Epithelial cell of prostate (primary cell): ENCODE measurements at regions not wholly inside any gene's neighbourhood (a gene's known extent, or its start where the extent isn't known, plus 50 kb on each side); places are given as distances from the start of the nearest gene placed in this dataset.

Experiments
- DNase-seq: peaks from one replicate; pipeline ENCODE4 v3.0.0-alpha.2; 2011; ENCODE audit warnings: low read depth, low spot score
- H3K27ac ChIP-seq: fragments of 450-650 bp; 2 replicates; pipeline ENCODE4 v1.5.1; 2017; ENCODE audit warnings: mild to moderate bottlenecking

- DNase-seq, result no peak
- H3K27ac ChIP-seq, result no peak overlapping the region
These were observed 262.0 kb downstream of the HAUS1 start for GRCh38 chr18:46366201-46366600.

GRCh38 chr18:46366751-46367376 lies 262.7 kb downstream of the HAUS1 start:
- no peak for DNase-seq
- no peak overlapping the region for H3K27ac ChIP-seq

GRCh38 chr18:46369323-46369722 lies 265.1 kb downstream of the HAUS1 start:
- DNase-seq, result no peak
- H3K27ac ChIP-seq, result no peak overlapping the region

GRCh38 chr18:46370898-46371297 lies 266.7 kb downstream of the HAUS1 start:
- no peak for DNase-seq
- no peak overlapping the region for H3K27ac ChIP-seq

GRCh38 chr18:46372670-46373069 lies 268.5 kb downstream of the HAUS1 start:
- no peak for DNase-seq
- H3K27ac ChIP-seq, result no peak overlapping the region

GRCh38 chr18:46373131-46373530 lies 268.9 kb downstream of the HAUS1 start:
- no peak overlapping the region for H3K27ac ChIP-seq
- DNase-seq, result no peak

- DNase-seq, result no peak
- no peak overlapping the region for H3K27ac ChIP-seq
These were observed 269.6 kb downstream of the HAUS1 start for GRCh38 chr18:46373791-46374190.

DNA sequence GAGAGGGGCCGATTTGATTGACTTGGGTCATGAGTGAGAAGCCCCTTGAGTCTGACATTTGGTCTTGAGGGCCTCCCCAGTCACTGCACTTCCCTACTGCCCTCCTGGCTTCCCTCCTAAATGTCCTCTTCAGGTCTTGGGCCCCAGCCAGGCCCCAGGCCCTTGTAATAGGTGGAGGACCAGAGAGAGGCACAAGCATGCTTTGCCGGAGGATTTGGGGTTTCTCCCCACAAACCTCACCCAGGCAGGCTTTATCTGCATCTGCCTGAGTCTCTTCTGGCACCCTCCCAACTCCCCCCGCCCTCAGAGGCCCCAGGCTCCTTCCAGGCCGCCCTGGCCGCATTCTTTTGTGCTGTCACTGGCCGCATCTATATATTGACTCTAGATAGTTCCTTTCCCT lies 270.7 kb downstream of the HAUS1 start:
- no peak overlapping the region for H3K27ac ChIP-seq

DNA sequence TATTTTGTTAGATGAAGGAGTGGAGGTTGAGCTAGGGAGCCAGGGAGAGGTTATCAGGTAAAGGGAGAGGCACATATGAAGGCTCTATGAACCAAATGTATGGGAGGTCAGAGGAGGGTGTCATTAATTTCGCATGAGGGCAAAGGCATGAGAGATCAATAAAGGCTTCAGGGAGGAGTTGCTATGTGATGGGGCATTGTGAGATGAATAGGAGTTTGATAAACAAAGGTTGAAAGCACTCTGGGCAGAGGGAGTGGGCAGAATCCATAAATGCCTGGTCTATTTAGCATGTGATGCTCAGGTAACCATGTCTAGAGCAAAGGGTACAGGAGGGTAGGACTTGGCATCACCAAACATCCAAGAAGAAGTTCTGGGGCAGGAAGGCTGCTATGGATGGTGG lies 273.4 kb downstream of the HAUS1 start:
- DNase-seq, result no peak
- H3K27ac ChIP-seq, result no peak overlapping the region

More for the DNA sequence above, 270.7 kb downstream of the HAUS1 start:
- no peak for DNase-seq

DNA sequence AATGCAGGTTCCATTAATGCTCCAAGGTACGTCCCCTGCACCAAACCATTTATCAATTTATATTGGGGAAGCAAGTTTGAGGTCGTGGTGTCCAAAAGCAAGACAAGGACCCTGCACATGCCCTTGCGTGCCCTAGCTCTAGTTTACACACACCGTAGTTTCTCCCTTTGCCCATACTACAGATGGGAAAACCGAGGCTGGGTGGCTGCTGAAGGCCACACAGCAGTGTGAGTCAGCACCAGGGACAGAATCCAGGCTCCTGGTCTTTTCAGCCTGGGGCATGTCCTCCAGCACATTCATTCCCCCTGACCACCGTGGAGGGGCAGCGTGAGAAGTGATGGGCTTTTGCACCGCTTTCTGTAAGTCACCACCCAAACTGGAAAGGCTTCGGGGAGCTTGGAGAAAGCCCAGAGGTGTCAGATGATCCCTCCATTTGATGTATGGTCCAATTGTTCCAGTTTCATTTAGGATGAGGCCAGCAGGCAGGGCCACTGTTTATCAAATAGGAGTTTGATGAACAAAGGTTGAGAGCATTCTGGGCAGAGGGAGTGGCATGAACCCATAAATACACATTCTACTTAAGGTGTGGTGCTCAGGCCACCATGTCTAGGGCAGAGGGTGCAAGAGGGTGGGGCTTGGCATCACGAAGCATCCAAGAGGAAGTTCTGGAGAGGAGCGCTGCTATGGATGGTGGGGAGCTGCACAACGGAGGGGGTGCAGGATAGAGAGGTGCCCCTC lies 274.1 kb downstream of the HAUS1 start:
- no peak for DNase-seq
- H3K27ac ChIP-seq, result no peak overlapping the region

DNA sequence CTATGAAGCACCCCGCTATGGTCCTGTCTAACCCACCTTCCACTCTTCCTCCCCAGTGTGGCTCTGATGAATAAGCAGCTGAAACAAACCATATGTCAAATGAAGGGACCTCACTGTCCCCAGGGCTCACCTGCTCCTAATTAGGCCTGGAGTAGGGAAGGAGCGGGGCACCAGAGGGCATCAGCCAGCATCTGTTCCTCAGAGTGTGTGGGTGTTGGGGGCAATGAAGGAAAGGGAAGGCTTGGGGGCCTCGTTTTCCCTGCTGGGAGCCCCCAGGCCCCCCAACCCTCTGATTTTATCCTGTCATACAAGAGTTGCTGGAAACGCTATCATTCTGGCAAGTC lies 274.7 kb downstream of the HAUS1 start:
- no peak for DNase-seq
- no peak overlapping the region for H3K27ac ChIP-seq

DNA sequence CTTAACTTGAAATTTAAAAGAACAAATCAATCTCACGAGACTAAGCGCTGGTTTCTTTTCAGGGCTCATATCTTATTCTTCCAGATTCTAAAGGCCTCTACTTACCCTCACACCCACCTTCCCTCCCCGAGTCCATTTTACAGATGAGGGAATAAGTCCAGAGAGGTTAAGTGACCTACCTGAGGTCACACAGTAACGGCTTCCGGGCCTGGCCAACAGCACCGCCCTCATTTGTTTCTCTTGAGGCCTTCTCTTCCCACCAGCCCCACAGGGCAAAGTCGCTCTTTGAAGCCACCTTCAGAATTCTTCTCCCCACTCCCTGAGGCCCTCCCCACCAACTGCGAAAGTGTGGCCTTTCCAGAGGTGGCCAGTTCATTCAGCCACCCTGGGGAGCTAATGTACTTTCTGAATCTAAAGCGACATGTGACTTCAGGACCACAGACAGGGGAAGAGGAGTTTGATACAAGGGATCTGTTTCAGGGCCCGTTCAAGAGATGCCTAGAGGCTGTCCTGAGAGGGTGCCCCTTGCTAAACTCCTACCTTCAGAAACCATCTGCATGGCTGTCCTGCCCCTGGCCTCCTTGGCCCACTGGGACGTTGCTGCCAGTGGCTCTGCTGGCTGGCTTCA lies 275.3 kb downstream of the HAUS1 start:
- no peak for DNase-seq
- H3K27ac ChIP-seq, result no peak overlapping the region

- H3K27ac ChIP-seq, result no peak overlapping the region
- DNase-seq, result no peak
These were observed 271.9 kb downstream of the LOXHD1 start for GRCh38 chr18:46385124-46385523.

GRCh38 chr18:46386788-46387187 lies 270.2 kb downstream of the LOXHD1 start:
- DNase-seq, result no peak
- no peak overlapping the region for H3K27ac ChIP-seq

GRCh38 chr18:46387441-46388131 lies 269.4 kb downstream of the LOXHD1 start:
- H3K27ac ChIP-seq, result peak overlapping the region; percentile 47

GRCh38 chr18:46388286-46388685 lies 268.7 kb downstream of the LOXHD1 start:
- peak; percentile 14 for DNase-seq
- H3K27ac ChIP-seq, result peak overlapping the region; percentile 47

More at GRCh38 chr18:46387441-46388131, 269.4 kb downstream of the LOXHD1 start:
- peak; percentile 62 for DNase-seq

GRCh38 chr18:46392576-46392975 lies 264.4 kb downstream of the LOXHD1 start:
- no peak overlapping the region for H3K27ac ChIP-seq
- DNase-seq, result no peak

- no peak overlapping the region for H3K27ac ChIP-seq
- DNase-seq, result no peak
These were observed 263.8 kb downstream of the LOXHD1 start for GRCh38 chr18:46393230-46393629.

GRCh38 chr18:46393961-46394360 lies 263.1 kb downstream of the LOXHD1 start:
- DNase-seq, result no peak
- H3K27ac ChIP-seq, result no peak overlapping the region

- no peak for DNase-seq
- no peak overlapping the region for H3K27ac ChIP-seq
These were observed 261.2 kb downstream of the LOXHD1 start for GRCh38 chr18:46395795-46396194.

GRCh38 chr18:46397174-46397573 lies 259.8 kb downstream of the LOXHD1 start:
- no peak overlapping the region for H3K27ac ChIP-seq
- DNase-seq, result peak; percentile 16
